Endothelial cell of umbilical vein (primary cell): ENCODE measurements at regions not wholly inside any gene's neighbourhood (a gene's known extent, or its start where the extent isn't known, plus 50 kb on each side); places are given as distances from the start of the nearest gene placed in this dataset.

ENCODE experiments used
- BruUV-seq: library from RNA; stranded (reverse); fragments of 400-500 nt; replicated peaks from 2 replicates; lab custom pipeline; 2021; lab: Mats Ljungman, UMichigan
- CTCF ChIA-PET: fragments of 300-600, 350-600 bp; sonication (Branson Sonifier 250); formaldehyde crosslinking; loops from one replicate; lab custom pipeline; 2021; ENCODE audit warnings: antibody characterized with exemption, inconsistent platforms; lab: Charles Lee
- POLR2A ChIA-PET: fragments of 300-600, 350-600 bp; sonication (Branson Sonifier 250); formaldehyde crosslinking; loops from one replicate; lab custom pipeline; 2021; ENCODE audit warnings: antibody characterized with exemption, inconsistent platforms; lab: Charles Lee
- DNase-seq: peaks from one replicate; pipeline ENCODE4 v3.0.0-alpha.2; 2011; ENCODE audit warnings: low read depth, low spot score
- FAIRE-seq: peaks from 2 replicates; lab custom pipeline; 2011; peaks lifted over from hg19 to GRCh38; lab: Jason Lieb, UNC
- H2AFZ ChIP-seq: 2 replicates; pipeline ENCODE4 v1.6.0; 2012; ENCODE audit warnings: low read depth, low read length, control low read depth, inconsistent platforms
- H3K27ac ChIP-seq: 2 replicates; pipeline ENCODE4 v1.5.1; 2011; ENCODE audit warnings: low read depth, mild to moderate bottlenecking, control low read depth, low read length, moderate library complexity; ENCODE audit not compliant: insufficient read depth
- H3K27me3 ChIP-seq, 2 experiments: 2 replicates each; pipeline versions ENCODE4 v1.6.0 to v1.6.1; 2011; ENCODE audit warnings: low read length in 2 of 2, mixed read lengths in 1 of 2; ENCODE audit not compliant: control insufficient read depth in 2 of 2, insufficient read depth in 2 of 2
- H3K36me3 ChIP-seq, 2 experiments: 2 replicates in 1 of 2; 3 replicates in 1 of 2; pipeline ENCODE4 v1.5.1; 2011; ENCODE audit warnings: low read length in 2 of 2, mild to moderate bottlenecking in 1 of 2, moderate library complexity in 1 of 2; ENCODE audit not compliant: control insufficient read depth in 2 of 2, insufficient read depth in 2 of 2; ENCODE audit errors: extremely low read depth in 1 of 2
- H3K4me1 ChIP-seq: 3 replicates; pipeline ENCODE4 v1.5.1; 2011; ENCODE audit warnings: mild to moderate bottlenecking, low read length; ENCODE audit not compliant: control insufficient read depth, insufficient read depth; ENCODE audit errors: extremely low read depth
- H3K4me2 ChIP-seq: 2 replicates; pipeline ENCODE4 v1.6.1; 2011; ENCODE audit warnings: low read length, control low read depth, mixed read lengths; ENCODE audit not compliant: insufficient read depth
- H3K4me3 ChIP-seq, 3 experiments: fragments of 200-600 bp in 1 of 3; sonication (generic), shearing (Covaris generic) in 1 of 3; replicated peaks in 1 of 3; 2 replicates each; pipeline ENCODE4 v1.5.1; 2011 to 2016; ENCODE audit warnings: control low read depth in 3 of 3, low read length in 3 of 3, mild to moderate bottlenecking in 2 of 3, inconsistent platforms in 1 of 3, low read depth in 1 of 3, moderate library complexity in 1 of 3; ENCODE audit not compliant: insufficient read depth in 1 of 3
- H3K79me2 ChIP-seq: 2 replicates; pipeline ENCODE4 v1.6.0; 2012; ENCODE audit warnings: low read length, inconsistent platforms; ENCODE audit not compliant: control insufficient read depth, insufficient read depth
- H3K9ac ChIP-seq: replicated peaks from 2 replicates; pipeline ENCODE3; 2011; ENCODE audit warnings: low read length, control low read depth; ENCODE audit not compliant: insufficient read depth; ENCODE audit errors: extremely low read depth
- H3K9me1 ChIP-seq: replicated peaks from 3 replicates; pipeline ENCODE4 v1.6.0; 2011; ENCODE audit warnings: mild to moderate bottlenecking, low read length; ENCODE audit not compliant: control insufficient read depth, insufficient read depth; ENCODE audit errors: extremely low read depth
- H3K9me3 ChIP-seq: replicated peaks from 2 replicates; pipeline ENCODE4 v1.5.1; 2012; ENCODE audit warnings: low read length, inconsistent platforms; ENCODE audit not compliant: control insufficient read depth, insufficient read depth
- H4K20me1 ChIP-seq: replicated peaks from 2 replicates; pipeline ENCODE3; 2011; ENCODE audit warnings: mild to moderate bottlenecking, low read length; ENCODE audit not compliant: control insufficient read depth, insufficient read depth; ENCODE audit errors: extremely low read depth
- EZH2 ChIP-seq: IDR thresholded peaks from 2 replicates; pipeline ENCODE4 v1.6.1; 2012; ENCODE audit warnings: borderline replicate concordance, low read depth, mild to moderate bottlenecking, moderate library complexity, low read length, inconsistent platforms; ENCODE audit not compliant: severe bottlenecking
- FOS ChIP-seq: IDR thresholded peaks from 2 replicates; pipeline ENCODE4 v1.6.1; 2011; ENCODE audit warnings: mild to moderate bottlenecking, low read length, moderate library complexity, borderline replicate concordance; ENCODE audit not compliant: insufficient read depth
- GATA2 ChIP-seq: IDR thresholded peaks from 2 replicates; pipeline ENCODE4 v1.7.0; 2011; ENCODE audit warnings: low read depth, mild to moderate bottlenecking, moderate library complexity, mixed read lengths, low read length; ENCODE audit not compliant: insufficient read length, insufficient read depth
- JUN ChIP-seq: IDR thresholded peaks from 2 replicates; pipeline ENCODE4 v1.6.1; 2011; ENCODE audit warnings: borderline replicate concordance, low read depth; ENCODE audit not compliant: insufficient read length, insufficient read depth
- MAX ChIP-seq: IDR thresholded peaks from 2 replicates; pipeline ENCODE4 v1.6.1; 2011; ENCODE audit not compliant: insufficient read depth, insufficient read length
- MYC ChIP-seq: IDR thresholded peaks from one replicate; pipeline ENCODE4 v1.6.1; 2011; ENCODE audit warnings: mild to moderate bottlenecking, low read depth, low read length
- POLR2A ChIP-seq: IDR thresholded peaks from 2 replicates; pipeline ENCODE4 v1.6.1; 2012; ENCODE audit warnings: low read depth, mild to moderate bottlenecking, control low read depth, low read length
- POLR2AphosphoS5 ChIP-seq: IDR thresholded peaks from 2 replicates; pipeline ENCODE4 v1.6.1; 2012; ENCODE audit warnings: low read depth, mild to moderate bottlenecking, control low read depth, low read length, moderate library complexity; ENCODE audit not compliant: insufficient read depth
- dilution Hi-C: fragments of 300-500 bp; cut with MboI; formaldehyde crosslinking; loops from one replicate; pipeline ENCODE4 v1.15.0; 2019; ENCODE audit warnings: low sequenced_read_pairs; ENCODE audit not compliant: extremely low pct_ligation_motif_present
- intact Hi-C: fragments of 100-400 bp; cut with micrococcal nuclease; formaldehyde crosslinking; loops from one replicate; pipeline ENCODE4 v1.10.0; 2022
- TF ChIP-seq, protein P1 (sequence below), 2 donors: IDR thresholded peaks; 1 replicate in 1 of 2; 2 replicates in 1 of 2; pipeline ENCODE4 v1.5.1; 2011; ENCODE audit warnings: low read length in 2 of 2, mild to moderate bottlenecking in 2 of 2, moderate library complexity in 2 of 2, control low read depth in 1 of 2, inconsistent platforms in 1 of 2, low read depth in 1 of 2; ENCODE audit not compliant: insufficient read depth in 1 of 2; ENCODE audit errors: extremely low read depth in 1 of 2

- Histone ChIP-seq H3K9me3 (no peaks in the 10 kb centered on the region), H3K36me3 (no peaks in the 10 kb centered on the region), H4K20me1 (no peaks in the 10 kb centered on the region), H3K79me2 (no peaks in the 10 kb centered on the region), H3K27ac (no peak overlapping the region), H3K4me1 (no peaks in the 10 kb centered on the region), H3K9me1 (no peaks in the 10 kb centered on the region), H3K4me2 (no peak overlapping the region), H3K27me3 (no peaks in the 10 kb centered on the region), H2AFZ (no peak overlapping the region), H3K4me3 (no peak overlapping the region), H3K9ac (no peak overlapping the region)
- TF ChIP-seq, protein P1, sequence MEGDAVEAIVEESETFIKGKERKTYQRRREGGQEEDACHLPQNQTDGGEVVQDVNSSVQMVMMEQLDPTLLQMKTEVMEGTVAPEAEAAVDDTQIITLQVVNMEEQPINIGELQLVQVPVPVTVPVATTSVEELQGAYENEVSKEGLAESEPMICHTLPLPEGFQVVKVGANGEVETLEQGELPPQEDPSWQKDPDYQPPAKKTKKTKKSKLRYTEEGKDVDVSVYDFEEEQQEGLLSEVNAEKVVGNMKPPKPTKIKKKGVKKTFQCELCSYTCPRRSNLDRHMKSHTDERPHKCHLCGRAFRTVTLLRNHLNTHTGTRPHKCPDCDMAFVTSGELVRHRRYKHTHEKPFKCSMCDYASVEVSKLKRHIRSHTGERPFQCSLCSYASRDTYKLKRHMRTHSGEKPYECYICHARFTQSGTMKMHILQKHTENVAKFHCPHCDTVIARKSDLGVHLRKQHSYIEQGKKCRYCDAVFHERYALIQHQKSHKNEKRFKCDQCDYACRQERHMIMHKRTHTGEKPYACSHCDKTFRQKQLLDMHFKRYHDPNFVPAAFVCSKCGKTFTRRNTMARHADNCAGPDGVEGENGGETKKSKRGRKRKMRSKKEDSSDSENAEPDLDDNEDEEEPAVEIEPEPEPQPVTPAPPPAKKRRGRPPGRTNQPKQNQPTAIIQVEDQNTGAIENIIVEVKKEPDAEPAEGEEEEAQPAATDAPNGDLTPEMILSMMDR (IDR thresholded peaks at IDR 0.05; ENCODE audit: extremely low read depth in 1 of 2, insufficient read depth in 1 of 2, low read depth in 1 of 2, low read length in 2 of 2) = no peak
- TF ChIP-seq POLR2A (no peak), FOS (no peak)
- intact Hi-C loops = no loop called here
- no peak for DNase-seq
- FAIRE-seq = no peak
- BruUV-seq = no TSS peak
- POLR2A ChIA-PET = no interaction called here
- dilution Hi-C loops = no loop called here
- CTCF ChIA-PET = no interaction called here
Observed at GRCh38 chr6:163780994-163781393, 366.5 kb downstream of the QKI start.

- H3K9ac ChIP-seq = no peak overlapping the region
- H4K20me1 ChIP-seq = no peaks in the 10 kb centered on the region
- no peak overlapping the region for H3K4me2 ChIP-seq
- no peak for TF ChIP-seq MYC
- TF ChIP-seq POLR2A = no peak
- TF ChIP-seq JUN = no peak
- no peak for TF ChIP-seq FOS
- no peak for TF ChIP-seq POLR2AphosphoS5
- TF ChIP-seq MAX = no peak
- no peak for TF ChIP-seq GATA2
- TF ChIP-seq, protein P1 (IDR thresholded peaks at IDR 0.05; ENCODE audit: extremely low read depth in 1 of 2, insufficient read depth in 1 of 2, low read depth in 1 of 2, low read length in 2 of 2) = no peak
- no peak for TF ChIP-seq EZH2
- H3K9me1 ChIP-seq = no peaks in the 10 kb centered on the region
- H3K27me3 ChIP-seq = no peaks in the 10 kb centered on the region
- no TSS peak for BruUV-seq
- no peaks in the 10 kb centered on the region for H3K79me2 ChIP-seq
- ChIA-PET CTCF (no interaction called here), POLR2A (interaction anchor here (0.7 kb wide), 1 partner anchor 481 kb away, joined by 4 read pairs; no protein-coding TSS in a partner anchor)
- H2AFZ ChIP-seq = no peak overlapping the region
- FAIRE-seq = no peak
- intact Hi-C loops = no loop called here
- no peak overlapping the region for H3K4me3 ChIP-seq
- no peaks in the 10 kb centered on the region for H3K36me3 ChIP-seq
- H3K27ac ChIP-seq = no peak overlapping the region
- dilution Hi-C loops = no loop called here
- no peak for DNase-seq
- no peaks in the 10 kb centered on the region for H3K4me1 ChIP-seq
- no peaks in the 10 kb centered on the region for H3K9me3 ChIP-seq
Observed at GRCh38 chr6:163779727-163780284, 365.3 kb downstream of the QKI start.
